A673 (cell line): ENCODE measurements at regions not wholly inside any gene's neighbourhood (a gene's known extent, or its start where the extent isn't known, plus 50 kb on each side); places are given as distances from the start of the nearest gene placed in this dataset.

Source experiments
- BruUV-seq: library from RNA; stranded (reverse); fragments of 400-500 nt; replicated peaks from 2 replicates; lab custom pipeline; 2021; lab: Mats Ljungman, UMichigan
- CTCF ChIA-PET: fragments of 300-600 bp; sonication (Branson Sonifier 250); formaldehyde crosslinking; loops from one replicate; lab custom pipeline; 2022; ENCODE audit warnings: antibody characterized with exemption; lab: Charles Lee
- POLR2A ChIA-PET: fragments of 300-600 bp; sonication (Branson Sonifier 250); formaldehyde crosslinking; loops from one replicate; lab custom pipeline; 2022; ENCODE audit warnings: antibody characterized with exemption; ENCODE audit not compliant: low non-redundant PET; lab: Charles Lee
- DNase-seq: peaks from one replicate; pipeline ENCODE4 v3.0.0-alpha.2; 2015; ENCODE audit warnings: low spot score
- H3K27ac ChIP-seq: fragments of 200-600 bp; sonication (generic); 2 replicates; pipeline ENCODE4 v1.5.1; 2016; ENCODE audit warnings: mixed run types, low read depth, mild to moderate bottlenecking, mixed read lengths, antibody characterized with exemption, low read length; ENCODE audit not compliant: poor library complexity, severe bottlenecking
- H3K27me3 ChIP-seq: fragments of 200-600 bp; sonication (generic); replicated peaks from 2 replicates; pipeline ENCODE4 v1.6.1; 2017; ENCODE audit warnings: mixed run types, low read depth, mild to moderate bottlenecking, mixed read lengths, antibody characterized with exemption, low read length; ENCODE audit not compliant: insufficient read depth, poor library complexity
- H3K36me3 ChIP-seq: fragments of 200-600 bp; sonication (generic); 2 replicates; pipeline ENCODE4 v1.6.1; 2016; ENCODE audit warnings: mixed run types, mild to moderate bottlenecking, mixed read lengths, antibody characterized with exemption, low read length; ENCODE audit not compliant: insufficient read depth, poor library complexity, severe bottlenecking
- H3K4me1 ChIP-seq: fragments of 200-600 bp; sonication (generic); 2 replicates; pipeline ENCODE4 v1.6.1; 2017; ENCODE audit warnings: mixed run types, mild to moderate bottlenecking, mixed read lengths, antibody characterized with exemption, low read length; ENCODE audit not compliant: insufficient read depth, poor library complexity, severe bottlenecking
- H3K4me3 ChIP-seq: fragments of 200-600 bp; sonication (generic); 2 replicates; pipeline ENCODE4 v1.5.1; 2016; ENCODE audit warnings: low read depth, mixed run types, mild to moderate bottlenecking, mixed read lengths, low read length; ENCODE audit not compliant: poor library complexity, severe bottlenecking
- H3K9me3 ChIP-seq: fragments of 200-600 bp; sonication (generic); 2 replicates; pipeline ENCODE4 v1.6.1; 2016; ENCODE audit warnings: mixed run types, low read depth, mild to moderate bottlenecking, mixed read lengths, antibody characterized with exemption, low read length; ENCODE audit not compliant: poor library complexity, severe bottlenecking
- EZH2 ChIP-seq: fragments of 200-600 bp; sonication (generic); IDR thresholded peaks from 2 replicates; pipeline ENCODE4 v1.6.1; 2017; ENCODE audit warnings: borderline replicate concordance, low read depth, mild to moderate bottlenecking, mixed read lengths, antibody characterized with exemption, low read length; ENCODE audit not compliant: poor library complexity, severe bottlenecking
- intact Hi-C: fragments of 100-400 bp; cut with micrococcal nuclease; formaldehyde crosslinking; loops from one replicate; pipeline ENCODE4 v1.10.0; 2022; ENCODE audit not compliant: unreplicated experiment
- TF ChIP-seq, protein P1 (sequence below): fragments of 300-800, 200-600 bp; sonication (generic); conservative IDR thresholded peaks from 2 replicates; pipeline ENCODE4 v1.5.1; 2017; ENCODE audit warnings: low read depth, mild to moderate bottlenecking, antibody characterized with exemption, low read length, moderate library complexity, mixed read lengths

DNA sequence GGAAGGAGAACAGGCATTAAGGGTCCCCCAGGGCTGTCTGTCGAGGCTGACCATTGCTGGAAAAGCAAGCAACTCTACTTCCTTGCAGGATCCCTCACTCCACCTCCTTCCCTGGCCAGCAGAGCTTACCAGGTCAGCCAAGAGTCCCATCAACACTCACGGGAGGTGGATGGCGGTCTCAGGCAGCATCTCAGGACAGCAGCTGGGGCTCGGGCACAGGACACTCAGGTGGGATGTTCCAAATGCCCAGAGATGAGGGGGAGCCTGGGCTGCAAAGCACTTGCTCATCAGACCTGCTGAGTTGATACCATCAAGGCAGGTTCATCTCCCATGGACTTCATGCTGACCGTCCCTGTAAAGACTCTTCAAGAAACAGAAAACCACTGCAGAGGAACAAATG, 559.8 kb downstream of the NPHP4 start:
- H3K36me3 ChIP-seq, result no peaks in the 10 kb centered on the region
- no peaks in the 10 kb centered on the region for H3K9me3 ChIP-seq
- no peak for DNase-seq
- H3K27me3 ChIP-seq, result peaks cover 35% of the 10 kb centered on the region
- BruUV-seq, result no TSS peak
- intact Hi-C loops, result no loop called here
- no peak overlapping the region for H3K4me3 ChIP-seq
- ChIA-PET CTCF (no interaction called here), POLR2A (no interaction called here)
- no peak overlapping the region for H3K27ac ChIP-seq
- TF ChIP-seq, protein P1, sequence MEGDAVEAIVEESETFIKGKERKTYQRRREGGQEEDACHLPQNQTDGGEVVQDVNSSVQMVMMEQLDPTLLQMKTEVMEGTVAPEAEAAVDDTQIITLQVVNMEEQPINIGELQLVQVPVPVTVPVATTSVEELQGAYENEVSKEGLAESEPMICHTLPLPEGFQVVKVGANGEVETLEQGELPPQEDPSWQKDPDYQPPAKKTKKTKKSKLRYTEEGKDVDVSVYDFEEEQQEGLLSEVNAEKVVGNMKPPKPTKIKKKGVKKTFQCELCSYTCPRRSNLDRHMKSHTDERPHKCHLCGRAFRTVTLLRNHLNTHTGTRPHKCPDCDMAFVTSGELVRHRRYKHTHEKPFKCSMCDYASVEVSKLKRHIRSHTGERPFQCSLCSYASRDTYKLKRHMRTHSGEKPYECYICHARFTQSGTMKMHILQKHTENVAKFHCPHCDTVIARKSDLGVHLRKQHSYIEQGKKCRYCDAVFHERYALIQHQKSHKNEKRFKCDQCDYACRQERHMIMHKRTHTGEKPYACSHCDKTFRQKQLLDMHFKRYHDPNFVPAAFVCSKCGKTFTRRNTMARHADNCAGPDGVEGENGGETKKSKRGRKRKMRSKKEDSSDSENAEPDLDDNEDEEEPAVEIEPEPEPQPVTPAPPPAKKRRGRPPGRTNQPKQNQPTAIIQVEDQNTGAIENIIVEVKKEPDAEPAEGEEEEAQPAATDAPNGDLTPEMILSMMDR, result no peak
- no peak for TF ChIP-seq EZH2
- no peaks in the 10 kb centered on the region for H3K4me1 ChIP-seq

DNA sequence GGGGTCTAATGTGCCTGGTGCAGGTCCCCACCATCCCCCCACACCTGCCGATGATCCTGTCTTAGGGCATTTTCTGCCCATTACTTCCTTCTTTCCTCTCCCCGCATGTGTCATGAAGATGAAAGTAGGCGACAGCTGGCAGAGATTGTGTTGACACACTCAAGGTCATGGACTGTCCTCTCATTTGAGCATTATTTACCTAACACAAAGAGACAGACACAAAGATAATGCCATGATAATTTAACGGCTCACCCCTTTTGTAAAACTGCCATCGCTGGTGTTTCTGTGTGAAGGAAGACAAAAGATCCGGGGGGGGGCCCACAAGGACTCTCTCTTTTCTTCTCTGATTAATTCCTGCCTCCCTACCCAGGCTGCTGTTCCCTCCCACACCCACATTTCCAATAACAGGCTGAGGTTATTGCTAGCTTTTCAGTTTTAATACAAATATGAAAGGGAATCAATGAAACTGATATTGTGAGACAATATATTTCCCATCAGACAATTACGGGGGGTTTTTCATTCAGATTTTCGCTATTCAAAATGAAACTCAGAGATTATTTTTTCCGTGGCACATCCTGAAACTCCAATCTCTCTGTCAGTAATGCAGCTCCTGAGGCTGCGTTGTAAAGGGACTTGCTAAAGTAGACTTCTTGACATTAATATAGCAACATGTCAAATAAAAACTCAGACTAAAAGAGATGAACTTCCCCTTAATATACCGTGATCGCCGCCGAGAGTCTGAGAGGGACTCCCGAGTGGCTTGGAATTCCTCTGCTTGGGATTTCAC, 561.1 kb downstream of the NPHP4 start:
- Histone ChIP-seq H3K27me3 (peaks cover 35% of the 10 kb centered on the region), H3K27ac (no peak overlapping the region), H3K4me3 (no peak overlapping the region), H3K36me3 (no peaks in the 10 kb centered on the region), H3K9me3 (no peaks in the 10 kb centered on the region), H3K4me1 (no peaks in the 10 kb centered on the region)
- CTCF ChIA-PET, result no interaction called here
- DNase-seq, result no peak
- TF ChIP-seq, protein P1, result no peak
- TF ChIP-seq EZH2, result no peak
- intact Hi-C loops, result no loop called here
- POLR2A ChIA-PET, result no interaction called here
- no TSS peak for BruUV-seq

DNA sequence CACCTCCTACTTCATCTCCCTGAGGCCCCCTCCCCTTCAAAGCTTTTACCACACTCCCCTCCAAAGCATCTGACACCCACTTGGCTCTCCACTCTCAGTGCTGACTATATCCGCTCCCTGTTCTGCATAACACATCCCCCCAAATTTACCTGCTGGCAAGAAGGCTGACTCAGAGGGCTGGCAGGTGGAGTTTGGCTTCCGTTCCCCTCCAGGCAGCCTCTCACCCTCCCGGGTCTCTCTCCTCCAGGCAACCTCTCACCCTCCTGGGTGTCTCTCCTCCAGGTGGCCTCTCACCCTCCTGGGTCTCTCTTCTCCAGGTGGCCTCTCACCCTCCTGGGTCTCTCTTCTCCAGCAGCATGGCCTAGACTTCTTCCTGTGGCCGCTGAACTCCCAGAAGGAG, 562.1 kb downstream of the NPHP4 start:
- intact Hi-C loops, result no loop called here
- Histone ChIP-seq H3K9me3 (no peaks in the 10 kb centered on the region), H3K27ac (no peak overlapping the region), H3K4me3 (no peak overlapping the region), H3K4me1 (no peaks in the 10 kb centered on the region), H3K36me3 (no peaks in the 10 kb centered on the region), H3K27me3 (peaks cover 43% of the 10 kb centered on the region)
- ChIA-PET POLR2A (no interaction called here), CTCF (no interaction called here)
- no peak for DNase-seq
- no TSS peak for BruUV-seq
- no peak for TF ChIP-seq EZH2
- TF ChIP-seq, protein P1, result no peak
